ENCODE measurements at regions not wholly inside any gene's neighbourhood (a gene's known extent, or its start where the extent isn't known, plus 50 kb on each side); places are given as distances from the start of the nearest gene placed in this dataset.

DNA sequence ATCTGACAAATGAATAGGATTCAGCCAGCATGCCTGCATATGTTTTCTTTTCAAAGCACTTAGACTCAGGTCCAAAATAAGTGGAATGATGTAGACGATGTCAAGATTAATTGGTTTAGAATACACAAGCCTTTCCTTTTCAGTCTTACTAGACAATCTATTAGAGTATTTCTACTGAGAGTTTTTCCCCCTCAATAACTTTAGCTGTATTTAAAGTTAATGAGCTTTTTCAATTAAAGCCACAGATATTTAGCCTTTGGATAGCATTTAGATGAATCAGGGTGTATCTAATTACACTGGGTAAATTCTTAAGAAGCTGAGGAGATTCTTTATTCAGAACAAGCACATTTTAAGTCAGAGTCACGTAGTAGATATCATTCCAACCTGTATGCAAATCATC, 198.7 kb upstream of the MPDZ start:
- TF ChIP-seq NR2C1 (IDR thresholded peaks at IDR 0.05) (no peak), CBFB (IDR thresholded peaks at IDR 0.05; ENCODE audit: low read depth) (no peak), TCF7 (IDR thresholded peaks at IDR 0.05; ENCODE audit: borderline replicate concordance) (no peak), GATAD2B (conservative IDR thresholded peaks at IDR 0.05; ENCODE audit: low read depth) (no peak)
- TF ChIP-seq, protein P1, sequence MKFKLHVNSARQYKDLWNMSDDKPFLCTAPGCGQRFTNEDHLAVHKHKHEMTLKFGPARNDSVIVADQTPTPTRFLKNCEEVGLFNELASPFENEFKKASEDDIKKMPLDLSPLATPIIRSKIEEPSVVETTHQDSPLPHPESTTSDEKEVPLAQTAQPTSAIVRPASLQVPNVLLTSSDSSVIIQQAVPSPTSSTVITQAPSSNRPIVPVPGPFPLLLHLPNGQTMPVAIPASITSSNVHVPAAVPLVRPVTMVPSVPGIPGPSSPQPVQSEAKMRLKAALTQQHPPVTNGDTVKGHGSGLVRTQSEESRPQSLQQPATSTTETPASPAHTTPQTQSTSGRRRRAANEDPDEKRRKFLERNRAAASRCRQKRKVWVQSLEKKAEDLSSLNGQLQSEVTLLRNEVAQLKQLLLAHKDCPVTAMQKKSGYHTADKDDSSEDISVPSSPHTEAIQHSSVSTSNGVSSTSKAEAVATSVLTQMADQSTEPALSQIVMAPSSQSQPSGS (IDR thresholded peaks at IDR 0.05; ENCODE audit: low read length), result no peak
- DNase-seq (ENCODE audit: low read depth, low spot score) (no peak), ATAC-seq (no peak), FAIRE-seq (no peak)
- intact Hi-C loops (cut with micrococcal nuclease; ENCODE audit: unreplicated experiment) (no loop called here), in situ Hi-C loops (cut with MboI) (no loop called here)
- RAD21 ChIA-PET (ENCODE audit: unreplicated experiment), result no interaction called here
- no peak overlapping the region for H3K9ac ChIP-seq (ENCODE audit: control insufficient read depth, insufficient read depth, low read length)
- SMC1A ChIA-PET (ENCODE audit: uncharacterized antibody, unreplicated experiment), result no interaction called here
- CTCF ChIA-PET, result interaction anchor here (0.9 kb wide), 1 partner anchor 10 kb away, joined by 3 read pairs; no protein-coding TSS in a partner anchor
- no peaks in the 10 kb centered on the region for H3K4me1 ChIP-seq (ENCODE audit: control insufficient read depth, insufficient read depth, low read length)
- no peak overlapping the region for H3K27ac ChIP-seq (ENCODE audit: control insufficient read depth, insufficient read depth)
- H3K9me3 ChIP-seq (replicated peaks; ENCODE audit: control insufficient read depth, insufficient read depth, low read length), result no peaks in the 10 kb centered on the region
- H3K27me3 ChIP-seq (replicated peaks in 1 of 2; ENCODE audit: control insufficient read depth in 2 of 2, insufficient read depth in 2 of 2, low read length in 1 of 2), result no peaks in the 10 kb centered on the region
- POLR2A ChIA-PET, result no interaction called here
- H3K4me3 ChIP-seq, result no peak overlapping the region
- WGBS (ENCODE audit: insufficient coverage, insufficient replicate concordance, low lambda C conversion rate, missing lambda C conversion rate), result 0% methylated on average over 2 of the region's 2 CpGs
- H3K36me3 ChIP-seq (ENCODE audit: control insufficient read depth in 2 of 2, insufficient read depth in 2 of 2, low read length in 1 of 2), result no peaks in the 10 kb centered on the region
- no peaks in the 10 kb centered on the region for H3K79me2 ChIP-seq (ENCODE audit: control insufficient read depth, insufficient read depth, low read length)
- no peak overlapping the region for H2AFZ ChIP-seq (ENCODE audit: control insufficient read depth, low read depth, low read length)
- H4K20me1 ChIP-seq (ENCODE audit: control insufficient read depth, insufficient read depth), result no peaks in the 10 kb centered on the region
- H3K4me2 ChIP-seq (ENCODE audit: control insufficient read depth, insufficient read depth), result no peak overlapping the region
- no TSS peak for BruUV-seq (replicated peaks)

DNA sequence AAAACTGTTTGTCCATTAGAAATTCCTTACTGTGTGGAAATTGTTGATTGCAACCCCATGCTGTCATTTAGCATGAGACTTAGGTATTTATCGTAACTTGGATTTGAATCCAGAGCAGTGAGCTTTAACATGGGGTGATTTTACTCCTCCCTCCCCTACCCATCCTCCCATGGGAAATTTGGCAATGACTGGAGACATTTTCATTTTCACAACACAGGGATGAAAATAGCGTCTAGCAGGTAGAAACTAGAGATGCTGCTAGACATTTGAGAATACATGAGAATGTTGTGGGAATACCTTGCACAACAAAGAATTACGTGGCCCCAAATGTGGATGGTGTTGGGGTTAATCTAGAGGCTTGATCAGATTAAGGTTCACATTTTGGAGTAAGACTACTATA, 191.3 kb upstream of the MPDZ start:
- intact Hi-C loops (cut with micrococcal nuclease; ENCODE audit: unreplicated experiment), result no loop called here
- Histone ChIP-seq H3K9me3 (replicated peaks; ENCODE audit: control insufficient read depth, insufficient read depth, low read length) (no peaks in the 10 kb centered on the region), H3K36me3 (ENCODE audit: control insufficient read depth in 2 of 2, insufficient read depth in 2 of 2, low read length in 1 of 2) (no peaks in the 10 kb centered on the region), H3K27me3 (replicated peaks in 1 of 2; ENCODE audit: control insufficient read depth in 2 of 2, insufficient read depth in 2 of 2, low read length in 1 of 2) (no peaks in the 10 kb centered on the region), H2AFZ (ENCODE audit: control insufficient read depth, low read depth, low read length) (no peak overlapping the region), H3K4me3 (no peak overlapping the region), H3K4me2 (ENCODE audit: control insufficient read depth, insufficient read depth) (no peak overlapping the region), H3K27ac (ENCODE audit: control insufficient read depth, insufficient read depth) (no peak overlapping the region), H3K4me1 (ENCODE audit: control insufficient read depth, insufficient read depth, low read length) (no peaks in the 10 kb centered on the region), H4K20me1 (ENCODE audit: control insufficient read depth, insufficient read depth) (no peaks in the 10 kb centered on the region), H3K79me2 (ENCODE audit: control insufficient read depth, insufficient read depth, low read length) (no peaks in the 10 kb centered on the region), H3K9ac (ENCODE audit: control insufficient read depth, insufficient read depth, low read length) (no peak overlapping the region)
- in situ Hi-C loops (cut with MboI), result no loop called here
- DNase-seq (ENCODE audit: low read depth, low spot score) (no peak), ATAC-seq (no peak), FAIRE-seq (no peak)
- ChIA-PET CTCF (no interaction called here), RAD21 (ENCODE audit: unreplicated experiment) (interaction anchor here (1.1 kb wide), 1 partner anchor 44 kb away, joined by 3 read pairs; no protein-coding TSS in a partner anchor), SMC1A (ENCODE audit: uncharacterized antibody, unreplicated experiment) (no interaction called here), POLR2A (no interaction called here)
- WGBS (ENCODE audit: insufficient coverage, insufficient replicate concordance, low lambda C conversion rate, missing lambda C conversion rate), result 38% methylated on average over 3 of the region's 3 CpGs
- BruUV-seq (replicated peaks), result no TSS peak
- TF ChIP-seq ZNF207 (IDR thresholded peaks at IDR 0.05; ENCODE audit: borderline replicate concordance) (no peak), ZNF274 (IDR thresholded peaks at IDR 0.05; ENCODE audit: insufficient read depth, insufficient read length) (no peak), ZSCAN29 (IDR thresholded peaks at IDR 0.05) (no peak), POLR2A (IDR thresholded peaks at IDR 0.05; ENCODE audit: low read depth, low read length) (no peak), KDM1A (IDR thresholded peaks at IDR 0.05; ENCODE audit: borderline replicate concordance) (no peak), IKZF2 (IDR thresholded peaks at IDR 0.05) (no peak), CBX3 (IDR thresholded peaks at IDR 0.05; ENCODE audit: borderline replicate concordance, low read depth) (no peak), RBBP5 (conservative IDR thresholded peaks at IDR 0.05) (no peak), POU2F2 (IDR thresholded peaks at IDR 0.05; ENCODE audit: borderline replicate concordance, low read depth, low read length) (no peak), TCF3 (IDR thresholded peaks at IDR 0.05; ENCODE audit: borderline replicate concordance, insufficient read depth, low read depth, low read length) (no peak)
- TF ChIP-seq, protein P2, sequence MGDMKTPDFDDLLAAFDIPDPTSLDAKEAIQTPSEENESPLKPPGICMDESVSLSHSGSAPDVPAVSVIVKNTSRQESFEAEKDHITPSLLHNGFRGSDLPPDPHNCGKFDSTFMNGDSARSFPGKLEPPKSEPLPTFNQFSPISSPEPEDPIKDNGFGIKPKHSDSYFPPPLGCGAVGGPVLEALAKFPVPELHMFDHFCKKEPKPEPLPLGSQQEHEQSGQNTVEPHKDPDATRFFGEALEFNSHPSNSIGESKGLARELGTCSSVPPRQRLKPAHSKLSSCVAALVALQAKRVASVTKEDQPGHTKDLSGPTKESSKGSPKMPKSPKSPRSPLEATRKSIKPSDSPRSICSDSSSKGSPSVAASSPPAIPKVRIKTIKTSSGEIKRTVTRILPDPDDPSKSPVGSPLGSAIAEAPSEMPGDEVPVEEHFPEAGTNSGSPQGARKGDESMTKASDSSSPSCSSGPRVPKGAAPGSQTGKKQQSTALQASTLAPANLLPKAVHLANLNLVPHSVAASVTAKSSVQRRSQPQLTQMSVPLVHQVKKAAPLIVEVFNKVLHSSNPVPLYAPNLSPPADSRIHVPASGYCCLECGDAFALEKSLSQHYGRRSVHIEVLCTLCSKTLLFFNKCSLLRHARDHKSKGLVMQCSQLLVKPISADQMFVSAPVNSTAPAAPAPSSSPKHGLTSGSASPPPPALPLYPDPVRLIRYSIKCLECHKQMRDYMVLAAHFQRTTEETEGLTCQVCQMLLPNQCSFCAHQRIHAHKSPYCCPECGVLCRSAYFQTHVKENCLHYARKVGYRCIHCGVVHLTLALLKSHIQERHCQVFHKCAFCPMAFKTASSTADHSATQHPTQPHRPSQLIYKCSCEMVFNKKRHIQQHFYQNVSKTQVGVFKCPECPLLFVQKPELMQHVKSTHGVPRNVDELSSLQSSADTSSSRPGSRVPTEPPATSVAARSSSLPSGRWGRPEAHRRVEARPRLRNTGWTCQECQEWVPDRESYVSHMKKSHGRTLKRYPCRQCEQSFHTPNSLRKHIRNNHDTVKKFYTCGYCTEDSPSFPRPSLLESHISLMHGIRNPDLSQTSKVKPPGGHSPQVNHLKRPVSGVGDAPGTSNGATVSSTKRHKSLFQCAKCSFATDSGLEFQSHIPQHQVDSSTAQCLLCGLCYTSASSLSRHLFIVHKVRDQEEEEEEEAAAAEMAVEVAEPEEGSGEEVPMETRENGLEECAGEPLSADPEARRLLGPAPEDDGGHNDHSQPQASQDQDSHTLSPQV (IDR thresholded peaks at IDR 0.05), result no peak
